Stimulated activated CD4-positive, alpha-beta T cell treated with anti-CD3 and anti-CD28 coated beads, Interleukin-1b, Interleukin-23, amount 100 ng/mL, for 1 hour (primary cell): ENCODE measurements at regions not wholly inside any gene's neighbourhood (a gene's known extent, or its start where the extent isn't known, plus 50 kb on each side); places are given as distances from the start of the nearest gene placed in this dataset.

ENCODE experiments used
- DNase-seq, 2 donors: peaks; one replicate each; pipeline ENCODE4 v3.0.0-alpha.2; 2020; ENCODE audit warnings: low read depth in 2 of 2

DNA sequence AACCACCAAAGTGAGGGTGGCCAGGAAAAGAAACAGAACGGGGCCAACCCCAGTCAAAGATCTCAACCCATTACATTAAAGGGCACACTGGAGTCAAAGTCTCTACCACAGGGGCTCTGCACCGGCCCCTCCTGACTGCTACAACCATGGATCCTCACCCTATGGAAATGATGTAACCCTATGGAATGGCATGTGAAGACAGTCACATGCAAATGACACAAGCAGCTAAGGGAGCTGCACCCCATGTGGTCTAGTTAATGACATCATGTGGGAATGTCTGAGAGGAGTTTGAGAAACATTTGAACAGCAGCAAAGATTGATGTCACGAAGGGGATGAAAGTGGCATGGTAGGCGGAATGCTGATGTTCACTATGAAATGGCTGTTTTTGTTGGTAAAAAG lies 298.2 kb upstream of the SLCO3A1 start:
- DNase-seq, result no peak

DNA sequence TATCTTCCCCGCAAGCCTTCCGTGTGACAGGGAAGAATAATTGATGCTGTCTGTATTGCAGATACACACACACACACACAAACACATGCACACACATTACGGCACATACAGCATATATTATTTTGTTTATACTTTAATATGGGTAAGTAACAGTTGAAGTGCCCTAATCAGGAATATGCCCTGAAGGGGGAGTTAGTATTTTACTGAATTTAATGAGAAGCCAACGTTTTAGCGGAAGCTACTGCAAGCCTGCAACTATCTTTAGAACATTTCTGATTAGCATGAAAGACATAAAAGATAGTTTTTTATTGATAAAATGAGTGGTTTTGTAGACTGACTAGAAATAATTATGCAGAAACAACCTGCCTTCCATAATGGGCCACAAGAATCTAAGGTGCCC lies 296.6 kb upstream of the SLCO3A1 start:
- no peak for DNase-seq

GRCh38 chr15:91559066-91559465 lies 294.4 kb upstream of the SLCO3A1 start:
- no peak for DNase-seq

- DNase-seq, result no peak
Measured at GRCh38 chr15:91561371-91562100, 292.0 kb upstream of the SLCO3A1 start.

- DNase-seq, result no peak
Measured at GRCh38 chr15:91562698-91563097, 290.8 kb upstream of the SLCO3A1 start.

DNA sequence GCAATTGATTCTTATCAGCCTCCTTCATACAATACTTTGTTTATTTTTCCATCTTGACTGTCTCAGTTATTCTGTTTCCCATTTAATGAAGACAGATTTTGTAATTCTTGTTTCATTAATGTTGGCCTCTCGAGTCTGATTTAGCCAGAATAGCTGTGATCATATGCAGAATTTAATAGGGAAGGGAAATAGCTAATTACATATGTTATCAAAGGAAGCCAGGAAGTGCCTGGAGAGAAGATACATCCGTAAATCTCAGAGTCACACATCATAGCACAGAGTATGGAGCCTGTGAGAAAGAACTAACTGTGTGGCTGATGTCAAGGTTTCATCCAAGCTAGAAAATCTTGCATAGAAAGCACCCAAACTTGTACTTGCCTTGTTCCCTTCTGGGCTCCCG lies 288.9 kb upstream of the SLCO3A1 start:
- no peak for DNase-seq

GRCh38 chr15:91566141-91566540 lies 287.4 kb upstream of the SLCO3A1 start:
- no peak for DNase-seq

- DNase-seq, result no peak
Measured at GRCh38 chr15:91568036-91568435, 285.5 kb upstream of the SLCO3A1 start.

DNA sequence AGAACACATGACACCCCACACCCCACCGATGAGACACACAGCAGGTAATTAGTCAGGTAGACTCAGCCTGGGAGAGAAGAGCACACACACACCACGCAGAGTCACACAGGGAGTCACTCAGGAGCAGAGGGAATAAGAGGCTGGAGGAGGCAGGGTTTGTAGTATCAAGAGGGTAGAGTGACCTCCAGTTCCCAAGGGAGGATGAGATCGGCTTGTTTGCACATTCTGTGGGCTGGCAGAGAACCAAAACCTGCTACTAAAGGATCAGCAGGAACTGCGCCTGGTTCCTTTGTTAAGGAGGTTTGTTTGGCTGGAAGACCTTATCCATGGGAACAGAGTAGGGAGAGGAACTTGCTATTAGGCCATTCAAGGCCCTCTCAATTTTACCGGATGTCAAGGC lies 281.4 kb upstream of the SLCO3A1 start:
- no peak for DNase-seq

GRCh38 chr15:91576096-91576495 lies 277.4 kb upstream of the SLCO3A1 start:
- DNase-seq, result no peak

GRCh38 chr15:91578511-91578910 lies 275.0 kb upstream of the SLCO3A1 start:
- DNase-seq, result no peak

- DNase-seq, result no peak
Measured at GRCh38 chr15:91584895-91585294, 268.6 kb upstream of the SLCO3A1 start.

DNA sequence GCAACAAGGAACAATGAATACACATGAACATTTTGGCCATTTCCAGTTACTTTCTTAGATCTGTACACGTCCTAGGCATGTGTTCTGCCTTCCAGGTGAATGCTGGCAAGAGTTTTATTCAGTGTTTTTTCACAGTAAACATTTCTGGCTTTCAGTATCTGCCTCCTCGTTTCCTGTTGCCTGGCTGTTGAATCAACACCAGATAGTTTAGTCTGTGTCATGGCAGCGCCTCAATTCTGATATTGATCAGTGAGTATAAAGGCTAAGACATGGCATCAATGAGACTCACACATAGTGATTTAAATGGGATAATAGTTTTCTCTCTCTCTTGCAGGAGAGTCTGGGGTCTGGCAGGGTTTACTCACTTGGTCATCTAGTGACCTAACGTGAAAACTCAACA lies 266.9 kb upstream of the SLCO3A1 start:
- DNase-seq, result no peak

DNA sequence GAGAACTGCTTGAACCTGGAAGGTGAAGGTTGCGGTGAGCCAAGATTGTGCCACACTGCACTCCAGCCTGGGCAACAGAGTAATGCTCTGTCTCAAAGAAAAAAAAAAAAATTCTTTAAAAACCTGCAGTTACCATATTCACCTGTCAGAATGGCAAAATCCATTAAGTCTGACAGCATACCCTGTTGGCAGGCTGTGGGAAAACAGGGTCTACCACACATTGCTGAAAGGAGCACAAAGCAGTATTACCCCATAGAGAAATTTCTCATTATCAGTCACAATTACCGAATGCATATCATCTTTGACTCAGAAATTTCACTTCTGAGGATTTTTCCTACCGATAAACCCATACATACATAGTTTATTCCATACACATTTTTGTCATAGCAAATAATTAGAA lies 264.1 kb upstream of the SLCO3A1 start:
- no peak for DNase-seq

GRCh38 chr15:91592567-91592966 lies 260.9 kb upstream of the SLCO3A1 start:
- DNase-seq, result no peak

GRCh38 chr15:91593067-91593466 lies 260.4 kb upstream of the SLCO3A1 start:
- DNase-seq, result no peak

DNA sequence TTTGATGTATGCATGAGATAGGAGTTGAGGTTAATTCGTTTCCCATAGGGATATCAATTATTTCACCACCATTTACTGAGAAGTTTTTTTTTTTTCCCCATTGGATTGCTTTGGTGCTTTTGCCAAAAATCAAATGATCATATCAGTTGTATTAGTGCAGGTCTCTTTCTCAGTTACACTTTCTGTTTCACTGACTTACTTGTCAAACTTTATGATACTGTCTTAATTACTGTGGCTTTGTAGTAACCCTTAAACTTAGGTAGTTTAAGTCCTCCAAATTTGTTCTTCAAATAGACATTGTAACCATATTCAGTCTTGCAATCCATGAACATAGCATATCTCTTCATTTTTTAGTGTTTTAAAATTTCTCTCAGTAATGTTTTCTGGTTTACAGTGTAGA lies 259.9 kb upstream of the SLCO3A1 start:
- no peak for DNase-seq

GRCh38 chr15:91599261-91599660 lies 254.2 kb upstream of the SLCO3A1 start:
- no peak for DNase-seq

GRCh38 chr15:91603384-91604080 lies 250.0 kb upstream of the SLCO3A1 start:
- no peak for DNase-seq

GRCh38 chr15:91604122-91604521 lies 249.4 kb upstream of the SLCO3A1 start:
- no peak for DNase-seq

DNA sequence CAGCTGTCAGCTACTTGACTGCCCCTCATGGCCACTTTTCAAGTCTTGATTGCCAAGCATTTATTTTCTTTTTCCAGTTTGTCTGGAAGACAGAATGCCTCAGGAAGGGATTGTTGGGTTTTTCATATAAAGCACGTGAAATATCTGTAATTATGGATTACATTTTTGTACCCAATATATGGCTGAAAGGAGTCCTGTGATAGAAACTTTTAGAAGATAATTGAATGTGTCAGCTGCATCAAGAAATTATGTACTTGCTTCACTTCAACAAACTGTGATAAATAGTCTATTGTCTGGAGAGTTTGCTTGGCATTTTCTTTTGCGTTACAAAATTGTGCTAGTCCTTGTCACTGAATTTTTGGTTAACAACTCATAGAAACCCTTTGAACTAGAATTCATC lies 247.9 kb upstream of the SLCO3A1 start:
- DNase-seq, result no peak

- no peak for DNase-seq
Measured at GRCh38 chr15:91609231-91609630, 244.3 kb upstream of the SLCO3A1 start.

DNA sequence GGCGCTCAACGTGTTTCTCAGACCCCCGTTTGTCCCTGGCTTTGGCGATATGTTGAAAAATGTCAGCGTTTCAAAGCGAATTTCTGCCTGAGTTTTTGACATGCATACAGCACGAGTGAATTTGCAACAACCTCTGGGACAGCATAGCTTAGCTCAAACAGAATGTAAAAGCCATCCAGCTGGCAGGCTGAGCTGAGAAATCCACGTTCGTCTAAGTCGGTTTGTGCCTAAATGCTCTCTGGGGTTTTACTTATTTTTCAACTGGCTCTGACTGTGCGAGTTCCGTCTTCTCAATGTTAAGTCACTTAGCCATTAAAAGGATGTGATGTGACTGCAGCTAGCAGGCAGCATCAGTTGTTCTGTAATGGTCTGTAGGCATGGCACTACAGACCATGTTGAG lies 243.5 kb upstream of the SLCO3A1 start:
- DNase-seq, result no peak
